AG04450 (cell line): ENCODE measurements at regions not wholly inside any gene's neighbourhood (a gene's known extent, or its start where the extent isn't known, plus 50 kb on each side); places are given as distances from the start of the nearest gene placed in this dataset.

ENCODE experiments used
- CTCF ChIA-PET: fragments of 300-600, 350-600 bp; formaldehyde crosslinking; extraction: SDS; loops from one replicate; lab custom pipeline; 2022; ENCODE audit warnings: antibody characterized with exemption, inconsistent platforms; lab: Charles Lee
- POLR2A ChIA-PET: fragments of 350-600 bp; formaldehyde crosslinking; extraction: SDS; loops from one replicate; lab custom pipeline; 2021; ENCODE audit warnings: antibody characterized with exemption, inconsistent platforms; lab: Yijun Ruan, JAX
- DNase-seq: peaks from one replicate; pipeline ENCODE4 v3.0.0-alpha.2; 2011; ENCODE audit warnings: low read depth, low spot score
- H3K27ac ChIP-seq: one replicate; pipeline ENCODE4 v1.5.1; 2012; ENCODE audit warnings: low read depth, low read length, control low read depth
- H3K27me3 ChIP-seq: one replicate; pipeline ENCODE4 v1.6.0; 2012; ENCODE audit warnings: low read length; ENCODE audit not compliant: control insufficient read depth, insufficient read depth
- H3K4me3 ChIP-seq: 2 replicates; pipeline ENCODE4 v1.5.1; 2011; ENCODE audit warnings: mild to moderate bottlenecking, low read depth, low read length, control low read depth
- H3K9me3 ChIP-seq: 2 replicates; pipeline ENCODE4 v1.5.1; 2012; ENCODE audit warnings: low read length; ENCODE audit not compliant: control insufficient read depth, insufficient read depth
- CTCF ChIP-seq: IDR thresholded peaks from 2 replicates; pipeline ENCODE4 v1.5.1; 2011; ENCODE audit warnings: low read depth, low read length, control low read depth, inconsistent platforms

GRCh38 chr18:39825485-39826150, 2129.4 kb upstream of the PIK3C3 start:
- POLR2A ChIA-PET: interaction anchor here (0.6 kb wide), 1 partner anchor 185 kb away, joined by 3 read pairs; no protein-coding TSS in a partner anchor
- Histone ChIP-seq H3K27ac (no peak overlapping the region), H3K27me3 (peaks cover under 1% of the 10 kb centered on the region), H3K4me3 (no peak overlapping the region), H3K9me3 (no peaks in the 10 kb centered on the region)
- TF ChIP-seq CTCF: no peak
- DNase-seq: no peak
- CTCF ChIA-PET: no interaction called here

GRCh38 chr18:39806525-39806924, 2148.5 kb upstream of the PIK3C3 start:
- ChIA-PET POLR2A (no interaction called here), CTCF (no interaction called here)
- Histone ChIP-seq H3K27me3 (no peaks in the 10 kb centered on the region), H3K27ac (no peak overlapping the region), H3K4me3 (no peak overlapping the region), H3K9me3 (no peaks in the 10 kb centered on the region)
- no peak for TF ChIP-seq CTCF
- DNase-seq: no peak

GRCh38 chr18:39805218-39805617, 2149.8 kb upstream of the PIK3C3 start:
- TF ChIP-seq CTCF: no peak
- ChIA-PET CTCF (no interaction called here), POLR2A (no interaction called here)
- no peak for DNase-seq
- H3K27me3 ChIP-seq: no peaks in the 10 kb centered on the region
- H3K4me3 ChIP-seq: no peak overlapping the region
- H3K9me3 ChIP-seq: no peaks in the 10 kb centered on the region
- no peak overlapping the region for H3K27ac ChIP-seq

- Histone ChIP-seq H3K4me3 (no peak overlapping the region), H3K27ac (no peak overlapping the region), H3K27me3 (no peaks in the 10 kb centered on the region), H3K9me3 (no peaks in the 10 kb centered on the region)
- CTCF ChIA-PET: no interaction called here
- no peak for TF ChIP-seq CTCF
- no peak for DNase-seq
- POLR2A ChIA-PET: no interaction called here
Measured at GRCh38 chr18:39802648-39803229, 2152.3 kb upstream of the PIK3C3 start.

GRCh38 chr18:39801848-39802247, 2153.2 kb upstream of the PIK3C3 start:
- no peak for DNase-seq
- Histone ChIP-seq H3K27ac (no peak overlapping the region), H3K4me3 (no peak overlapping the region), H3K9me3 (no peaks in the 10 kb centered on the region), H3K27me3 (no peaks in the 10 kb centered on the region)
- TF ChIP-seq CTCF: no peak
- CTCF ChIA-PET: no interaction called here
- POLR2A ChIA-PET: no interaction called here
